GM19455 (cell line): ENCODE measurements at regions not wholly inside any gene's neighbourhood (a gene's known extent, or its start where the extent isn't known, plus 50 kb on each side); places are given as distances from the start of the nearest gene placed in this dataset.

Experiments used
- ATAC-seq: cut with Tn5 transposase; IDR thresholded peaks from one replicate; pipeline ENCODE4 v1.9.1; 2021; ENCODE audit not compliant: unreplicated experiment

DNA sequence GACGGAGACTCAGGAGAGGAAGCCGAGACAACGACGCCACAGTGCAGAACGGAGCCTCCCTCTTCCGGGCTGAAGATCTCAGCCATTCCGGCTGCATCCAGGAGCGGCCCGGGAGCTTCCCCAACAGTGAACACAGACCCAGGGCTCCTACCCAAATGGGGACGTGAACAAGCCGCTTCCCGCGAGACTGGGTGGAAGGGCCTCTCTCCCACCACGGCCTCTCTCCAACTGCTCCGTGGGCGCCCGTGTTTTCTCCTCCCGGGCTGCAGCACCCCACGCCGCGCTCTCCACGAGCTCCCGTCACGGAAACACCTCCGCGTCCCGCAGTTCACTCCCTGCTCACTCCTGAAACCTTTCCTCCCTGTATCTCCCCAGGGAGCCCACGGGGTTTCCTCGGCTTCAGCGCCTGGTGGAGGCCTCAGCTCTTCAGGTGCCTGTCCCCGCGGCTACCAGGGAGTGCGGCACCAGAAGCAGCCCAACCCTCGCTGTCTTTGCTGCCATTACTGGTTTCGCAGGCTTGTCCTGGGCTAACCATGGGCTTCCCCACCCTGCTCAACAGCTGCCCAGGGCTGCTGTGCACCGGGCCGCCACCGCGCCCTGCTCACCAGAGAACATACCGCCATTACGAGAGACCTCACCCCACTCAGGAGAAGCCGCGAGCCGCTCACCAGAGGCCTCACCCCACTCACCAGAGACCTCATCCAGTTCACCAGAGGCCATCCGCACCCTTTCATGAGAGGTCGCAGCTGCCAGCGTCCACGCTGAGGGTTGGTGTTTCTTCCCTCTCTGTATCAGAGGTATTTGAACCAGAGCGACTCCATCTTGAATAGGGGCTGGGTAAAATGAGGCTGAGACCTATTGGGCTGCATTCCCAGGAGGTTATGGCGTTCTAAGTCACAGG, 922.8 kb downstream of the QKI start:
- no peak for ATAC-seq

DNA sequence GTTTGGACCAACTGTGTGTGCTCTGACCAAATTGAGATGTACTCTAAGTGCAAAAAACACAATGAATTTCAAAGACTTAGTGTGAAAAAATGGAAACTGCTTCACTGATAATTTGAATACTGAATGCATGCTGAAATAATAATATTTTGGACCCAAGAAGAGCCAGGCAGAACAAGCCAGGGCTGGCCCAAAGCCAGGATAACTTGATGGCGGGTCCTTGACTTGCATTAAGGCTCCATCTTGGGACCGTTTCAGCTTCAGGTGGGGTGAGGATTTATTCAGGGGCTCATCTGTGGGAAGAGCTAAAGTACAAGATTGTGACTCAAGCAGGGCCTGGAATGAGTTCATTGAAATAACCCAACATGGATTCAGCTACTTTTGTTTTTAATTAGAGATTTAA, 921.9 kb downstream of the QKI start:
- no peak for ATAC-seq

DNA sequence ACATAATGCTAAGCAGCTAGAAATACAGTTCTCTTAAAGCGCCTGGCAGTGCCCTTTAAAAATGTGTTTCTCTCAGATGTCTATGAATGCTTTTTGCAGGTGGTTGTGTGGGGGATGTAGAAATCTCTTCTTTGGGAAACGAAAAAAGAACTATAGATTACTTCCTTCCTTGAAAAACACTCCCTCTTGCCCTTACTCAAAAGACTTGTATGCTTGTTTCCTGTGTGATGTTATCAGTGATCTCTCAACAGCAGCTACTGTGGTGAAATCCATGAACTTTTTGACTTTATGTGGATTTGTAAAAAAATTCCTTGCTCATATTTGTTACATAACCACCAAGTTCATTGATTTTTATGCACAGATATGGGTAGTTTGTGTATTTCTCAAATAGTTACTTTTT, 916.5 kb downstream of the QKI start:
- ATAC-seq, result no peak

DNA sequence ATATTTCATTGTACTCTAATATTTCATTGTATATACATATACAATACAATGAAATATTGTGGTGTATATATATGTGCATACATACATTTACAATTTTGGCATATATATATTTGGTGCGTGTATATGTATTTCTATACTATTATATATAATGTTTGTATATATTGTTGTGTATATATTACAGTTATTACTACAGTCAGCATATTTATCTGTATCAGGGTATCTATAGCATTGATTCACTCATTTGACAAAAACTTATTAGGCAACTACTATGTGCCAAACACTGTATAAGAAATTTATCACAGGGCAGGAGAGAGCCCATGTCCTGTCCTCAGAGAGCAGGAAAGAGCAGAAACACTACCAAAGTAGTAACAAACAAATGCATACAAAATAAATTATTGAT, 910.6 kb downstream of the QKI start:
- no peak for ATAC-seq

DNA sequence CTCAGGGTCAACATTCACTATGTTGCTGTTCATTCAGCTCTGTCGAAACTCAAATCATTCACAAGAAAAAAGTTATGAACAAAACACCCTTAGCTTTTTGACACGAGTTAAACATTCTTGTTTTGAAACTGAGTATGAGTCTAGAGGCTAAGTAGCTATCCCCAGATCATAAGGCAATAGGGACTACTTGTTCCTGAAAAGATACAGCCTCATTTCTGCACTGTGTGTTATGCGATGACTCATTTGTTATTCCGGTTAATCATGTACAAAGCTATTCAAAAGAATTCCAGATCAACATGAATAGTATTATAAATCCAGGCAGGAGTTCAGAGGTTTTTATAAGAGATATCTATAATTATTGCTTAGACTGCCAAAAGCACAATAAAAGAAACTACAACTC, 908.0 kb downstream of the QKI start:
- no peak for ATAC-seq

DNA sequence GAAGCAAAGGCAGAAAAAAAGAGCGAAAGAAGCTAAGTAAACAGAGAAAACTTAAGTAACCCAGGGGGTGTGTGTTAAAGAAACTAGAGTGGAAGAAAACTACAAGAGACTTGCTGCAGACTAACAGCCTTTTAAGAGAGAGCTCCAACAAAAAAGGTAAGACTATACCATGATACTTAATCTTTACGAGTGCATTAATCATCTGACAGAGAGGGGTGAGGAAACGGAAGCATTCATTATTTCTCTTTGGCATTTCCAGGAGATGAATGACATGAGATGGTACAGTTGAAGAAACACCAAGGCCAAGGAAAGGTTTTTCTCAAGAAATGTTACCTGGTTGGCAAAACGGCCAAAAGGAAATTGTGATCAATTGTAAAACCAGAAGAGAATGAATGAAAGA, 906.8 kb downstream of the QKI start:
- ATAC-seq, result no peak

DNA sequence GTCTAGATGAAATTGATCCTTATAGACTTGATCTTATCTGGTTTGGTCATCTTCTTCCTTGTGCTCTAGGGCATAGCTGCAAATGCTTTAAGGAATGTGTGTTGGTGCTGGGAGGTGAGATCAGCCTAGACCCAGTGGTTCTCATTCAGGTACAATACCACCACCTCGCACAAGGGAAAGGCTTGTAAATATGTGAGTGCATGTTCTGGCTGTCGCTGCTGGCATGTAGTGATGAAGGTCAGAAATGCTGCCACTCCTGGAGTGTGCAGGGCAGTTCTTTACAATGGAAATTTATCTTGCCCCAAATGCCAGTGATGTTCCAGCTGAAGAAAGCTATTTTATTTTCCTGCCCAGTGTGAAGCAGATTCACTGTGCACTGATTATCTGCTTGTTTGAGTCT, 900.9 kb downstream of the QKI start:
- no peak for ATAC-seq

DNA sequence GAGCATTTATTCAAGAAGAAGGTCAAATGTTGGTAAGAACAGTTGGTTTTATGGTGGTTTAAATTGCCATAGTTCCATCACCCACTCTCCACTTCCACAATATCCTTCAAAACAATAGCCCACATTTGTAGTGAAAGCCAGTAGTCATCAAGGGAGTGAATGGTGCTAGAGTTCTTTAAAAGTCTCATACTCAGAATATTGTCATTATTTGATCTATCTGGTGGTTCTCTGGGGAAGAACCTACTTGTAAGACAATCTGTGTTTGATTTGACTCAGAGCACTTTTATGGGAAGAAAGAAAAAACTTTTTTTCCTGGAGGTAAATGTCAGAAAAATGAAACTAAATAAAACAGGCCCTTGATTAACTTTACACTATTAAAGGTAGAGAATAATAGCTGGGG, 893.8 kb downstream of the QKI start:
- no peak for ATAC-seq

DNA sequence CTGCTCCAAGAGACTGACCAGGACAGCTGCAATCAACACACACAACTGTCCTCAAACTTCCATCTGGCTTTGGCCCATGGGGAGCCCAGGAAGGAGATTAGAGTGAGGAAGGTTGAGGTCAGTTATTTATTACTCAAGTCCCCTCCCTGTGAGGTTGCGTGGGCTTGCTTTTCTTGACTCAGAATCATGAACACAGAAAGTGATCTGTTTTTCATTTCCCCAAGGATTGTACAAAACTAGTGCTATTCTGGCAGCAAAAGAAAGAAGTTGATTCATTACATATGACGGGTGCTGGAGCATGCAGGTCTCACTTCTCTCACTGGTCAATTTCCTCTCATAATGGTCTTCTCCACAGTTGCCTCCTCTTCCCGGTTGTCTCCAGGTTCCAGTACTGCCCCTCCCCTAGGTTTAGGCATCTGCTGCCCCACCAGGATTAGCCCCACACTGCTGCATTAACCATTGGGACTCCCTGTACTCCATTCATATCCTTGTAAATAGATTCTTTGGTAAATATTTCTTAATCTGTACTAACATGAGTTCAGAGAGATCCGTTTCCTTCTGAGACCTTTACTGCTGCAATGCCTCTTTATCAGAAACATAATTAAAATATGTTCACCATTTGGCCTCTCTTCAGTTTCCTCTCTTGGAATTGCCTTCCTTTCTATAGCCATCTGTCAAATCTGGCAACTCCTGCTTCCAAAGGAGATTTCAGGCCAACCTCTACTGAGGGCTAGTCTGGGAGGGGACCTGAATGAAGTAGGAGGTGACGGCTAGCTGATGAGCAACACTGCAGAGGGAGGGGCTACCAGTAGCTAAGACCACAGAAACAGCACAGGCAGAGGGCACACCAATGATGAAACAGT, 888.8 kb downstream of the QKI start:
- no peak for ATAC-seq

DNA sequence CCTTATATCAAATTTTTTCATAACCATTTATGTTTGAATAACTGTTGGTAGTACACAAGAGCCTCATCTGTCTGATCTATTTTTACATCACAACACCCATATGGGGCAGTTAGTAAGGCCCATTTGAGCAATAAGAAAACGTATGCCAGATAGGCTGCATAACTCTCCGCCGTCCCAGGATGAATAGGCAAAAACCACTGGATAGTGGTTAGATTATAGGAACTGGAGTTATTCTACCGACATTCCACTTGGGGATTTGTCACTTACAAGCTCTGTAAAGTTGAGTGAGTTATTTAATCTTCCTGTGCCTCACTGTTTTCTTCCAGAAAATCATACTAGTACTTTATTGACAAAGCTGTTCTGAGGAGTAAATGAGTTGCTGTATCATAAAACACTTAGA, 881.9 kb downstream of the QKI start:
- no peak for ATAC-seq

DNA sequence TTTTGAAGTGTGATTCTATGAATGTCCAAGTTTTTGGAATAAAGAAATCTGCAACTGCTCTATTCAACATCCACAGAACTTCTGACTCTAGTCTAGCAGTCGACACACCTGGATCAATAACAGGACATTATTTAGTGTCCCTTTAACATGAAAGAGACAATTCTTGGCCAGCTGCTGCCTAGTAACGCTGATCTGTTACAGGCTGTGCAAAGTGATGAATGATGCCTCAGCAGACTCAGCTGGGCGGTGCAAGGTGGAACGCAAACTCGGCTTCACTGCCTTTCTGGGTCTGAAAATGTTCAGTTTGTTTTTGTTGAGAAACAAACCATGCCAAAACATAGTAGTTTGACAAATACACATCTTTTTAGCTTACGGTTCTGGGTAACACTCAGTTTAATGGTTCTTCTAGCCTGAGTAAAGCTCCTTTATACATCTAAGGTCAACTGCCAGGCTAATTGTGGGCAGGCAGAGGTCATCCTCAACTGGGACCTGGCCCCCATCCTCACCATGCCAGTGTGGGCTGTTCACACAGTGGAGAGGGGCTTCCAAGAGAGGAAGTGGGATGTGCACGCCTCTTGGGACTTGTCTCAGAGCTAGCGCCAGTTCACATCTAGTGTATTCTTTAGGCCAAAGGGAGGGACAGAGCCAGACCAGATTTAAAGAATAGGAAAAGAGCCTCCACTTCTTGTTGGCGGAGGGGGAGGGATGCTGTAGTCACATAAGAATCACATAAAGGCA, 879.7 kb downstream of the QKI start:
- ATAC-seq, result no peak

DNA sequence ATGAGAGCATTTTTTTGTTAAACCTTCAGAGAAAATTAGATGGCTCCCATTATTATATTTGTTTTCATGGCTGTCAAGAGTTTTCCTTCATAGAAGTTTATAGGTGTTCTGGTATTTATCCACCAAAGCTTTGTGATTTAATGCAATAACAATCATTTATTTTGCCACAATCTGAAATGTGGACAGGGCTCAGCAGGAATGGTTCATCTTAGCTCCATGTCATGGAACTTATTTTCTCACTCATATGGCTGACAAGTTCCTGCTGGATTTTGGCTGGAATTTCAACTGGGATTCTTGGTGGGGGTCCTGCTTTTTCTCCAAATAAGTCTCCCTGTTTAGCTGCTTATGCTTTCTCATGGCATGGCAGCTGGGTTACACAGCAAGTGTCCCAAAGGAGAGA, 876.7 kb downstream of the QKI start:
- no peak for ATAC-seq

DNA sequence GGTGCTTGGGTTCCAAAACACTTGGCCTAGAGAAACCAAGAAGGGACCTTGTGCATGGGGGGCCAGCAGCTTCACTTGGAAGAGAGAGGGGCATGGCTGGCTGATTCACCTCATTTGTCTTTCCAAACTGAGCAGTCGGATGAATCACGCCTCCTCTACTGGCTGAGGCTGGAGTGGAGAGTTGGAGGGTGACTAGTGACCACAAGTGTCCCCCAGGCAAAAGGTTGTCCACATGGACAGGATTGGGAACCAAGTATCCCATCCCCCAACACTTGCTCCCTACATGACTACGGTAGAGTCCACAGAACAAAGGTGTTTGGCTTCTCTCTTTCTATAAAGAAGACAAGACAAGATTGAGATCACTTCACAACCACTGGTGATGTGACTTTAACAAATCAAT, 875.6 kb downstream of the QKI start:
- no peak for ATAC-seq

DNA sequence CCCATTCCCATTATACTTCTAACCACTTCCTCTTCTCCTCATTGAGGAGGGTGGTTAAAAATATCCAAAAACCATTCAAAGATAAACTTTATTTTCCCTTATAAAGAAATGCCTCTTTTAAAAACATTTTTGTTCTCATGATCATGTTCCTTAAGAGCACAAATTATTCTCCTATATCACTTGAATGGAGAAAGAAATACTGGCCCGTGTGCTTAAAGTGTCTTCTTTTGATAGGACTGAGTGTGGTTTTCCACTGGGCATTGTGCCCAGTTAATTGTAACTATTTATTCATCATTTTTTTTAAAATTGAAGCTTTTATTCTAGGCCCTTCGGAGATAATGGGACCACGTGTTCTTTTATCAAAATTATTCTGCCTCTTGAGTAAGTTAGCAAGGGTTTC, 871.5 kb downstream of the QKI start:
- no peak for ATAC-seq

DNA sequence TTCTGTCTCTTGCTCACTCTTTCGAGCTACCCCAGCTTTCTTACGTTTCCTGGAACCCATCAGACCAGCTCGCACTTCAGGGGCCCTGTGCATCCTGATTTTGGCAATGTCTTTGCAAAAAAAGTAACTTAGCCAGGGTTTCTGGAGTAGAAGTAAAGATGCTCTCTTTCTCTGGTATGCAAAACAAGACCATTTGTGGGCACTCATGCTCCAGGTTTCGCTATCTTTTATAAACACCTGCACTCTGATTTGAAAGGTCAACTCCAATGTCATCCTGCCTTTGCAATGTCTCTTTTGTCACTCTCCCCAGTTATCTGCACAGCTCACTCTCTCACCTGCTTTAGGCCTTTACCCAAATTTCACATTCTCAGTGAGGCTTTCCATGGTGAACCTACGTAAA, 869.1 kb downstream of the QKI start:
- no peak for ATAC-seq

DNA sequence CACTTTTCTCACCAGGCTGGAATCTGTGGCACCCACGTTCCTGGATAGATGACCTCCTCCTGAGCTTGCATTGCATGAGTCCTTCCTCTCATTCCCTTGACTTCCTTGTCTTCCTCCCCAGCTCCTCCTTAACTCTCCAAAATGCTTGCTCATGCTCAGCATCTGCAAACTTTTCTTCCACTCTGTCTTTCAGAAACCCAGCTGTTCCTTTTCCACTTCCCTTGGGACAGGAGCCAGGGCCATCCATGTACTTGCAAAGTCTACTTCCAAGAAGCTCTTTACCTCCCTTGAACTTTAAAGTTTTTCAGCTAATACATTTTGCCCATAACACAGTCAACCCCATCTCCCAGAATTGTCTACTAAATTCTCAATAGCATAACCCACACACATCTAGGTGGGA, 861.7 kb downstream of the QKI start:
- no peak for ATAC-seq

DNA sequence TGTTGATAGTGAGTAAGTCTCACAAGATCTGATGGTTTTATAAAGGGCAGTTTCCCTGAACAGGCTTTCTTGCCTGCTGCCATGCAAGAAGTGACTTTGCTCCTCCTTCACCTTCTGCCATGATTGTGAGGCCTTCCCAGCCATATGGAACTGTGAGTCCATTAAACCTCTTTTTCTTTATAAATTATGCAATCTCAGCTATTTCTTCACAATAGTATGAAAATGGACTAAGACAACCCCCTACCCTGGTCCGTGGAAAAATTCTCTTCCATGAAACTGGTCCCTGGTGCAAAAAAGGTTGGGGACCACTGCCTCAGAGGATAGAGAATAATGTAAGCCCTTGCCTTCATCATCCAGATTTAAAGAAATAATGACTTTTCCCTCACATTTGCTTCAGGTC, 861.3 kb downstream of the QKI start:
- ATAC-seq, result no peak

DNA sequence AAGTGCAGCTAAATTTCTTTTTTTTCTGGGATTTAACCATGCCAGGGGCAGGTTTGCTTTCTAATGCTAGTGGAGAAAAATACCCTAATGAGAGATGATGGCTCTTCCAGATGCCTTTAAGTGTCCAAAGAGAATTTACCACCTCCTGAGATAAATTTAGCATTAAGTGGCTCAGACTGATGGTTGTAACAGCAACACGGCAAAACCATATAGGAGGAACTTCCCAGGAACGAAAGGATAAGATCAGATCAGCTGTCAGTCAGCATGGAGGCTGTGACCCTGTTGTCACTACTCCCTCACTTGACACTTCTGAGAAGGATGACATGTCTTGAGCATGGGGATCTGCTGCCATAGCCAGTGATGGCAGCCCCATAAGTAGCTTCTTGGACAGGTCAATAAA, 860.0 kb downstream of the QKI start:
- no peak for ATAC-seq

DNA sequence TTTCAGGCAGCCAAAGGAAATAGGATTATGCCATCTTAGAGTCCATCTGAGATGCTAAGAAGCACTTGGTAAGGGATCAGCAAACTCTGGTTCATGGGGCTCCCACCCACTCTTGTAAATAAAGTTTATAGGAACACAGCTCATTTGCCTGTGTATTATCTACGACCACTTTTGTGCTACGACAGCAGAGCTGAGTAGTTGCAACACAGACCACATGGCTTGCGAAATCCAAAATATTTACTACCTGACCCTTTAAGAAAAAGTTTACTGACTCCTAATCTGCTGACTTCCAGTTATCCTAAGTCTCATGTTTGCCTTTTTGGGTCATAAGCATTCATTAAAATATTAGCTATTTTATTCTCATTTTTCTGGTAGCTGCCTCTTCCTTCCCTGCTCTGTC, 859.0 kb downstream of the QKI start:
- no peak for ATAC-seq

DNA sequence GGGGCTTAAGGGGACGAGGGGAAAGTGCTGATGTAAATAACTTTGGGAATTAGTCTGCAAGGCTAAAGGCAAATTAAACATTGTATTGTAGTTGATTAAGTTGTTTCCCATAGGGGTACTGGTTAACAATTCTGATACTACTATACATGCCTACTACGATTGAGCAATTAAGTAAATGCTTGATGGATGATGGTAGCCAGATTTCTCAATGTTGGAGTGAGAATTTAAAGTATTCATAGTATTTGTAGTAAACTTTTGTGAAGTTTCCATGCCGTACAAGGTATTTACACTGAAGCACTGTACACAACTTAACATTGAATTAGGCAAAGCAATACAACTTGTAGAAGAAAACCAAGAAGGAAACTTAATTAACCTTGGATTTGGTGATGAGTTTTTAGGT, 852.3 kb downstream of the QKI start:
- ATAC-seq, result no peak

DNA sequence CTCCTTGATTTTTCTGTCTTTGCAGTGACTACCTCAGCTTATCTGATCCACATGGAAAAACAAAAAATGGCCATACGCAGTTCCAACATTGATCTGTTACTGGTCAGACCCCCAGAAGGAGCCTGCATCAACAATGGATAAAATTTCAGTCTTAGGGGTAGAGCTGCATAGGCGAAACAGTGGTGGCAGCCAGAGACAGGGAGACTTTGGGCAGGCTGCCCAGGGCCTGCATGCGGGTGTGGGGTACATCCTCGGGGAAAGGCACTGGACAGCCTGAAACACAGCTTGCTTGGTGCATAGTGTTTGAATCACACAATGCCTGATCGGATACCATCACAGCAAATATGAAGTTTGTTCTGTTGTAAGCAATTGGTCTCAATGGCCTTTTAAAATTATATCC, 847.8 kb downstream of the QKI start:
- ATAC-seq, result no peak

DNA sequence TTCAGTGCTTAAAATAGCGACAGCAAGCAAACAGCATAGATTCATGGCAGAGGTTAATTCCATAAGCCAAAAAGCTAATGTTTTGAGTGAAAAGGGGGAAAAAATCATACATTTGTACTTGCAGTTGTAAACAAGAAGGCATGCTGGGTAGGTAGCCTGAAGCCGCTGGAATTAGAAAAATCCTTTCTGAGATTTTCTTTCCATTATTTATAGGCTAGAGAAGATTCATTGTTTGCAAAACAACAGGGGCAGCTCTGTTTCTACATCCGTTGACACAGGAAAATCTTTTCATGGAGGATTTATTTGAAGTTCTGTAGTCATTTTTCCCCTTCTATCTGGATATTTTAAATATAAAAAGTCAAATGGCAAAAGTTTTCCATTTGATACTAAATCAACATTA, 843.9 kb downstream of the QKI start:
- no peak for ATAC-seq
